ENCODE measurements at regions not wholly inside any gene's neighbourhood (a gene's known extent, or its start where the extent isn't known, plus 50 kb on each side); places are given as distances from the start of the nearest gene placed in this dataset.

DNA sequence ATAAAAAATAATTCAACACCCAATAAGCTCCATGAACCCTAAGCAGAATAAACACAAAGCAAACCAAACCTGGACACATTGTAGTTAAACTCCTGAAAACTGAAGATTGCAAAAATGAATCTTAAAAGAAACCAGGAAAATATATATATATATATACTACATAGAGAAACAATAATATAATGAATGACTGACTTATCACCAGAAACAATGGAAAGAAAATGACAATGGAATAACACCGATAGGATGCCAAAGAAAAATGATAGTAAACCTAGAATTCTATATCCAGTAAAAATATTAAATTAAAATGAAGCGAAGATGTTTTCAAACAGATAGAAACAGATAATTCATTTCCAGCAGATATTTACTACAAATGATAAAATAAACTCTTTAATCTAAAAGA, 346.9 kb downstream of the IRS1 start:
- ATAC-seq = no peak
- H3K9me3 ChIP-seq = peaks cover 7% of the 10 kb centered on the region
- no peak overlapping the region for H3K4me3 ChIP-seq
- no peaks in the 10 kb centered on the region for H3K36me3 ChIP-seq
- no peak overlapping the region for H3K27ac ChIP-seq
- no peaks in the 10 kb centered on the region for H3K27me3 ChIP-seq (ENCODE audit: low read depth)
- no peaks in the 10 kb centered on the region for H3K4me1 ChIP-seq
- intact Hi-C loops (cut with DNase I) = no loop called here
- TF ChIP-seq, protein P1, sequence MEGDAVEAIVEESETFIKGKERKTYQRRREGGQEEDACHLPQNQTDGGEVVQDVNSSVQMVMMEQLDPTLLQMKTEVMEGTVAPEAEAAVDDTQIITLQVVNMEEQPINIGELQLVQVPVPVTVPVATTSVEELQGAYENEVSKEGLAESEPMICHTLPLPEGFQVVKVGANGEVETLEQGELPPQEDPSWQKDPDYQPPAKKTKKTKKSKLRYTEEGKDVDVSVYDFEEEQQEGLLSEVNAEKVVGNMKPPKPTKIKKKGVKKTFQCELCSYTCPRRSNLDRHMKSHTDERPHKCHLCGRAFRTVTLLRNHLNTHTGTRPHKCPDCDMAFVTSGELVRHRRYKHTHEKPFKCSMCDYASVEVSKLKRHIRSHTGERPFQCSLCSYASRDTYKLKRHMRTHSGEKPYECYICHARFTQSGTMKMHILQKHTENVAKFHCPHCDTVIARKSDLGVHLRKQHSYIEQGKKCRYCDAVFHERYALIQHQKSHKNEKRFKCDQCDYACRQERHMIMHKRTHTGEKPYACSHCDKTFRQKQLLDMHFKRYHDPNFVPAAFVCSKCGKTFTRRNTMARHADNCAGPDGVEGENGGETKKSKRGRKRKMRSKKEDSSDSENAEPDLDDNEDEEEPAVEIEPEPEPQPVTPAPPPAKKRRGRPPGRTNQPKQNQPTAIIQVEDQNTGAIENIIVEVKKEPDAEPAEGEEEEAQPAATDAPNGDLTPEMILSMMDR (IDR thresholded peaks at IDR 0.05) = no peak
- no peak for DNase-seq

DNA sequence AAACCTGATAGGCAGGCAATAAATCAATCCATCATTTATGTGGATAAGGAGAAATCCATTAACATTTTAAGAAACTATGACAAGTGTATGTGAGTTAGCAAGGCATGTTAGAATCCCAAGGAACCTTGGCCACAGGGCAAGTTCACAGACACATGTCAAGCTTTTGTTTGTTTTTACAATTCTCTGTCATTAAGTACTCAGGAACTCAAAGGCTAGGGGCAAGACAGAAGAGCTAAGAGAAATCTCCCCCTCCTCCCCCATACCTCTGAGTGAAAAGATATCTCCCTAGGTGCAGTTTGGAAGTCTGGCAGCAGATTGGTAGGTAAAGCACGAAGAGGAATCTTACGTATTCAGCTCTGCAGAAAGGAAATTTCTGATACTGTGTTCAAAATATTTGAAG, 348.1 kb downstream of the IRS1 start:
- intact Hi-C loops (cut with DNase I) = no loop called here

DNA sequence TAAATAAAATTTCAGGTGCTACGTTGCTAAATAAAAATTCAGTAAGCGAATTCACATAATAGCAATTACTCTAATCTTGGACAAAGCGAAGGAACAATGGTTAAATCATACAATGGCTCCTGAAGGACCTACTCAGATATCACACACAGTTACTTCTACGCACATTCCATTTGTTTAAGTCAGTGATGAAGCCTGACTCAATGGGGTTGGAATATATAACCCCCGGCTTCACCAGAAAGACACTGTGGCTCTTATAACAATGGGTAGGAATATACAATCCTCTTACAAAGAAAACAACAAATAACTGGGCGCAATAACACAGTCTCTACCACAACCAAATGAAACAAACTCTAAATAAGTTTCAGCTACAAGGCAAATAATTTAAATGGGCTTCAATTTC, 349.5 kb downstream of the IRS1 start:
- no peaks in the 10 kb centered on the region for H3K36me3 ChIP-seq
- H3K27ac ChIP-seq = no peak overlapping the region
- no peaks in the 10 kb centered on the region for H3K4me1 ChIP-seq
- ATAC-seq (no peak), DNase-seq (no peak)
- H3K27me3 ChIP-seq (ENCODE audit: low read depth) = no peaks in the 10 kb centered on the region
- no peak overlapping the region for H3K4me3 ChIP-seq
- H3K9me3 ChIP-seq = peaks cover 7% of the 10 kb centered on the region
- intact Hi-C loops (cut with DNase I) = no loop called here
- TF ChIP-seq, protein P1 (IDR thresholded peaks at IDR 0.05) = no peak

More for the DNA sequence above, 348.1 kb downstream of the IRS1 start:
- no peaks in the 10 kb centered on the region for H3K36me3 ChIP-seq
- H3K27ac ChIP-seq = no peak overlapping the region
- TF ChIP-seq, protein P1 (IDR thresholded peaks at IDR 0.05) = no peak
- H3K4me1 ChIP-seq = no peaks in the 10 kb centered on the region
- H3K27me3 ChIP-seq (ENCODE audit: low read depth) = no peaks in the 10 kb centered on the region
- peaks cover 7% of the 10 kb centered on the region for H3K9me3 ChIP-seq
- H3K4me3 ChIP-seq = no peak overlapping the region
- DNase-seq (no peak), ATAC-seq (no peak)

DNA sequence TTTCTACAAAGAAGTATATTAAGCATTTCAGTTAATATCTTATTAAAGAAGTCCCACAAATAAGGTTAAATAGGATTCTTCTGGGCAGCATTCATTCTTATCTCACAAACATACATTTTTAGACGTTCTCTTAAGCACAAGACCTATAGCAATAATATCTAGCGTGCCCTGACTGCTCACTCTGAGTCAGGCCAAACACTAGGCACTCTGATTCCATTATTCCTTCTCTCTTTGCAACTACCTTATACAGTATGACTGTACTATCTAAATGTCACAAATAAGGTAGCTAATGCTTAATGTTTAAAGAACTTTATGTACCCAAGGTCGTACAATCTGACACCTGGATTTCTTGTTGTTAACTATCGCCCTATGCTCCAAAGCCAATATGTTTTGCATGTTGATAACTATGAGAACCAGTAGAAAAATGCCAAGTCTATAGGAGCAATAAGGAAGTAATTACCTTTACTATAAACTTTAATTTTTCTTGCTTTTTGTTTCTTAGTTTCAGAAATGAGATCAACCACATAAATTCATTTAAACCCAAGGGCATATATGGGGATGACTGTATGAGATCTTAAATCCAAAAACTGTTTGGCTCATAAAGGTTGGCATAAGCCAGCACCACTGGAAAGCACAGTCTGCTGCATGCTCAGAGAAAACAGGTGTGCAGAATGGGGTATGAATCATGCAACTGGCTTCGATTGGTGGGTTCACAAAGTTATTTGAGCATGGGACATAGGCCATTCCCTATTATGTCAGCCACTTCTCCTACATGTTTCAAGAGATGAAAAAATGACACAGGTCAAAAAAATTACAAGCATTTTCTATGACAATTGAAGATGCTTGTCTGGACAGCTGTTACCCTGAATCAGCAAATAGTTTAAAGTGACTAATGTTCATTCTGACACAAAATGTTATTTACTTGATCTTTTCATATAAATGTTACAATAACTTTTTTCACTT, 352.0 kb downstream of the IRS1 start:
- Histone ChIP-seq H3K27ac (no peak overlapping the region), H3K9me3 (peaks cover 3% of the 10 kb centered on the region), H3K27me3 (ENCODE audit: low read depth) (no peaks in the 10 kb centered on the region), H3K36me3 (no peaks in the 10 kb centered on the region), H3K4me1 (no peaks in the 10 kb centered on the region), H3K4me3 (no peak overlapping the region)
- TF ChIP-seq, protein P1 (IDR thresholded peaks at IDR 0.05) = no peak
- DNase-seq (no peak), ATAC-seq (no peak)
- intact Hi-C loops (cut with DNase I) = no loop called here

DNA sequence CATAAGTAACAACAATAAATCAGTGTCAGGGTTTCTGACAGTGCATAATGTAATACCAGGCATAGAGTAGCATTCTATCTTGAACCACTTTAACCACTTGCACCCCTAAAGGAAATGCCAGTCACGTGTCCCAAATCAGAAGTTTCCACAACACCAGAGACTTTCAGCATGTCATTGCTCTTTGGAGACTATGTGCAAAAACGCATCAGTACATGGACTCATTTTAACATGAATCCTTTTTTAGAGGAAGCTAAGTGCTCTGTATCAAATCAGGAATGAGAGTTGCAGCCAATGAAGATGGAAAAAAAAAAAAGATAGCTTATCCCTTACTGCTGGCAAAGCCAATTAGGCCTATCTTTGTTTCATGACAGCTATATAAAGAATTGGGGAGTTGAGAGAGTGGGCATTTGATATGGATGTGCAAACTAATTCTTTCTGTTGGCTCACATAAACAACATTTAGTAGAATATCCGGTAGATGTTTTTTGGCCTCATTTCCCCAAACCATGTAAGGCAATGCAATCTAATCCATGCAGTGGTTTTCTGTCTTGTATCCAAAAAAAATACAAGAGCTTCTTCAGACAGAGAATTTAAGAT, 353.1 kb downstream of the IRS1 start:
- Histone ChIP-seq H3K4me3 (no peak overlapping the region), H3K9me3 (no peaks in the 10 kb centered on the region), H3K36me3 (no peaks in the 10 kb centered on the region), H3K27ac (no peak overlapping the region), H3K27me3 (ENCODE audit: low read depth) (no peaks in the 10 kb centered on the region), H3K4me1 (no peaks in the 10 kb centered on the region)
- TF ChIP-seq, protein P1 (IDR thresholded peaks at IDR 0.05) = no peak
- intact Hi-C loops (cut with DNase I) = no loop called here
- no peak for DNase-seq
- ATAC-seq = no peak
